Loucy (cell line): ENCODE measurements at regions not wholly inside any gene's neighbourhood (a gene's known extent, or its start where the extent isn't known, plus 50 kb on each side); places are given as distances from the start of the nearest gene placed in this dataset.

Experiments
- CTCF ChIP-seq: fragments of 200-600 bp; sonication (generic); conservative IDR thresholded peaks from 2 replicates; pipeline ENCODE4 v1.5.1; 2014; ENCODE audit warnings: mild to moderate bottlenecking, antibody characterized with exemption, low read length
- EZH2phosphoT487 ChIP-seq: fragments of 200-600 bp; IDR thresholded peaks from 2 replicates; pipeline ENCODE4 v1.6.1; 2018; ENCODE audit warnings: antibody characterized with exemption, mild to moderate bottlenecking, moderate library complexity, borderline replicate concordance

GRCh38 chr13:83272076-83272475 is 610.2 kb downstream of the SLITRK1 start:
- TF ChIP-seq CTCF = no peak
- no peak for TF ChIP-seq EZH2phosphoT487
